GM19463 (cell line): ENCODE measurements at regions not wholly inside any gene's neighbourhood (a gene's known extent, or its start where the extent isn't known, plus 50 kb on each side); places are given as distances from the start of the nearest gene placed in this dataset.
"Not testable (repeated sequence)": the region's sequence is repeated elsewhere in the genome, so short reads cannot be mapped to it uniquely, and the experiment has no call there.

Experiments
- ATAC-seq: cut with Tn5 transposase; IDR thresholded peaks from one replicate; pipeline ENCODE4 v1.9.1; 2021; ENCODE audit warnings: mild to moderate bottlenecking, moderate library complexity; ENCODE audit not compliant: unreplicated experiment

GRCh38 chr6:153572371-153572770 is 441.3 kb upstream of the RGS17 start:
- no peak for ATAC-seq

- no peak for ATAC-seq
These were observed 437.5 kb upstream of the RGS17 start for GRCh38 chr6:153568628-153569027.

- ATAC-seq = no peak
These were observed 433.7 kb upstream of the RGS17 start for GRCh38 chr6:153564803-153565202.

GRCh38 chr6:153563001-153563400 is 431.9 kb upstream of the RGS17 start:
- no peak for ATAC-seq

GRCh38 chr6:153553627-153554026 is 422.5 kb upstream of the RGS17 start:
- no peak for ATAC-seq

- no peak for ATAC-seq
These were observed 408.5 kb upstream of the RGS17 start for GRCh38 chr6:153539602-153540001.

- ATAC-seq = no peak
These were observed 407.4 kb upstream of the RGS17 start for GRCh38 chr6:153538491-153538890.

GRCh38 chr6:153537422-153537821 is 406.3 kb upstream of the RGS17 start:
- ATAC-seq = no peak

GRCh38 chr6:153526479-153526878 is 395.4 kb upstream of the RGS17 start:
- no peak for ATAC-seq

GRCh38 chr6:153525998-153526397 is 394.9 kb upstream of the RGS17 start:
- ATAC-seq = no peak

GRCh38 chr6:153523390-153523789 is 392.3 kb upstream of the RGS17 start:
- no peak for ATAC-seq

GRCh38 chr6:153511896-153512496 is 380.9 kb upstream of the RGS17 start:
- ATAC-seq = peak; percentile 89

GRCh38 chr6:153503810-153504209 is 372.7 kb upstream of the RGS17 start:
- ATAC-seq = peak; percentile 48

GRCh38 chr6:153493501-153493900 is 362.4 kb upstream of the RGS17 start:
- ATAC-seq = no peak

GRCh38 chr6:153489479-153489878 is 358.4 kb upstream of the RGS17 start:
- ATAC-seq = no peak

- ATAC-seq = no peak
These were observed 357.2 kb upstream of the RGS17 start for GRCh38 chr6:153488267-153488666.

- no peak for ATAC-seq
These were observed 354.0 kb upstream of the RGS17 start for GRCh38 chr6:153485072-153485471.

GRCh38 chr6:153484056-153484455 is 353.0 kb upstream of the RGS17 start:
- no peak for ATAC-seq

GRCh38 chr6:153476243-153476642 is 345.2 kb upstream of the RGS17 start:
- ATAC-seq = no peak

- no peak for ATAC-seq
These were observed 334.0 kb upstream of the RGS17 start for GRCh38 chr6:153465050-153465449.

GRCh38 chr6:153449279-153449678 is 318.2 kb upstream of the RGS17 start:
- ATAC-seq = no peak

GRCh38 chr6:153442749-153443148 is 311.7 kb upstream of the RGS17 start:
- ATAC-seq = not testable (repeated sequence)

GRCh38 chr6:153442096-153442495 is 311.0 kb upstream of the RGS17 start:
- ATAC-seq = no peak
